Stimulated activated CD8-positive, alpha-beta memory T cell treated with anti-CD3 and anti-CD28 coated beads, Interleukin-4, amount 100 ng/mL, for 1 hour (primary cell): ENCODE measurements at regions not wholly inside any gene's neighbourhood (a gene's known extent, or its start where the extent isn't known, plus 50 kb on each side); places are given as distances from the start of the nearest gene placed in this dataset.
"Not testable (repeated sequence)": the region's sequence is repeated elsewhere in the genome, so short reads cannot be mapped to it uniquely, and the experiment has no call there.

Experiments used
- DNase-seq, 2 donors: peaks; one replicate each; pipeline ENCODE4 v3.0.0-alpha.2; 2020; ENCODE audit warnings: low read depth in 2 of 2, low spot score in 1 of 2

DNA sequence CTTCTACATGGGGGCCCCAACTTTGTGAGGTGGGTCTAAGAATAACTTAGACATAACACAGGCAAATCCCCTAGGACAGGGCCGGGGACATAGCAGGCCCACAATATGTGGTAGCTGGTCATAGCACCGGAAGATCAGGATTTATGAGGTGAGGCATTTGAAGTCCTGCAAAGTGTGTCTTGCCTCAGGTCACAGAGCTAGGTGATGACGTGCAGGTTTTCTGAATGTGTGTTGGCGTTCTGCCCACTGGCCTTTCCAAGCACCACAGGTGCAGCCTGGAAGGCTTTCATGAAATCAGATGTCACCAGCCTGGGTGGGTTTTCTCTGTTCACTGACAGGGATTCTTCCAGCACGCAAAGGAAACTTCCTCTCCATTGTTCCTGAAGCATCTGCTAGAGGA is 119.1 kb downstream of the LRATD1 start:
- DNase-seq = no peak

DNA sequence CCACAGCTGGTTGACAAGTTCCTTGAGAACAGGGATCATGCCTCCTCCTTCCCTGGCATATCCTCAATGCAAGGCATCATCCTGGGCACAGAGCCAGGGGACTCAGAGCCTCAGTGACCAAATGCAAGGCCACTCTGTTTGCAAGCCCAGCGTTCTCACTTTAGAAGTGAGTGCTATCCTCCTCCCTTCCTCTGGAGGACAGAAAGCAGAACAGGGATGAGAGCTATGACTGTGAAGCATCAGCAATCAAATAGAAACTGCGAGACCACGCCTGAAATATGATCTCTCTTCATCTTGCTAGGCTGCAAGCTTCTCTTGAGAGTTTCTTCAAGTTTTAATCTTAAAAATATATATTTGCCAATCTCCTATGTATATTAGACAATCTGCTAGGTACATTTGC is 119.8 kb downstream of the LRATD1 start:
- DNase-seq = no peak

DNA sequence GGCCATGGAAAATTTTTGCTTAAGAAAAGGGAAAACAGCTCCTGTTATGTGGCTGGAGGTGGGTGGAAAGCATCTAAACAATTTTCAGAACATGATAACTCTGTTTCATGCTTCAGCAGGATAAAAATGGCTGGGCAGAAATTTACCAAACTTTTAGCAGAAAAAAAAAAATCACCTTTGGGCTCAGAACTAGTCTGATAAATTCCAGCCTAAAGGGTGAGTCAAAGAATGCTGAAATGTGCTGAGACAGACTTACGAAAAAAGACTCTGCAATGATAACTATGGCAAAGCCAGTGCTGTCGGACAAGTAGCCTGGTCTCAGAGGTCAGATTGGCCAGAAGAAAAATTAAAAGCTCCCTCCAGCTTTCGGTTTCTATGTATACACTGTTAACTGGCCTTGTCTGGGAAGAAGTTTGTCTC is 123.6 kb downstream of the LRATD1 start:
- DNase-seq = no peak

DNA sequence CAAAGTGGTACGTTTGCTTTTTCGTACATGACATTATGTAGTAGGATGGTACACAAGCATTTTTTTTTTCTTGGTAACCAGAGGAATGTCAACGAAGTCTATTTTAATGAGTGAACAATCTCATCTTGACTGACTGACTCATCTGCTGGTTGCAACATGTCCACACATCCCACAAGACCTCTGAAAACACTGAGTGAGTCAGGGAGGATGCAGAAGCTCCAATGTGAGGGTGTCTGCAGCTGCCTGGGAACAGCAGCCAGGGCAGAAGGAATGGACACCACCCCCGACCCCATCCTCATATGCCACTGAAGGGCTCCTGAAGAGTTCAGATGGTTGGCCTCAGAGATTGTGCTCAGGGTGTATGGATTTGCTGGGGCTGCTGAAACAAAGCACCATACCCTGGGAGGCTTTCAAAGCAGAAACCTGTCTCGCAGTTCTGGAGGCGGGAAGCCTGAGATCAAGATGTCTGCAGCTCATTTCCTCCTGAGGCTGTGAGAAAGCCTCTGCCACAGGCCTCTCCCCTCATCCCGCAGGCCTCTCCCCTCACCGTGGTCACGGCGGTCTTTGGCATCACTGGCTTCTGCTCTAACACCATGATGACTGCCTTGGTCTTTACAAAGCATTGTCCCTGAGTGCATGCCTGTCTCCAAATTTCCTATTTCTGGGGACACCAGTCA is 124.6 kb downstream of the LRATD1 start:
- DNase-seq = no peak

DNA sequence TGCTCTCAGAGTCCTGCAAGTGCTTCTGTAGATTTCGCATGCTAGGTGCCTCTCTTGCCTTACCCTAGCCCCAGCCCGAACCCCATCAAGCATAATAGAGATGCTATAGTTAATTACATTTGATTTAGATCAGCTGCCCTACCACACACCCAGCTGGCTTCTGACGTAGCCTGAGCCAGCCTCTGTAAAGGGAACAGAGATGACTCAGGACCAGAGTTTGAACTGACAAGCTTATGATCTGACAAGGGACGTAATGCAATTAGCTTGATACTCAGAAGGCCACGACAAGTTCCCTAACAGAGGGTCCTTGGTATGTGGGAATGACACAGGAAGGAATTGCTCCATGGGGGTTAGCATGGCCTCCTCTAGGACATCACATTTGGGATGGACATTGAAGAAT is 126.6 kb downstream of the LRATD1 start:
- no peak for DNase-seq

DNA sequence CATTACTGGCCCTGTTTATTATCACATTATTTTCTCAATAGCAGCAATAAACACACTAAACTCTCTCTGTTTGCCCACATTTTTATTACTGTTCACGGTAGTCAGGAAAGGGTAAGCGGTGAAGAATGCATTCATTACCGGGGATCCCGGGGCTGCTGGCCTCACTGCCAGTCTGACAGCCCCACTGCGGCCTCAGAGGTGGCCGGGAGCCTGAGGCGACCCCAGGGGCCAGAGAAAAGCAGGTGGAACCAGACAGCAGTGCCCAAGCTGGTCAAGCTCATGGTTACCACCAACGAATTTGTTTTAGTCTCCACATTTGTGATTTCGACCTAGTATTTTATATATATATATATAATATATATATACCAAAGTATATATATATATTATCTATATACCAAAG is 127.7 kb downstream of the LRATD1 start:
- DNase-seq = no peak

DNA sequence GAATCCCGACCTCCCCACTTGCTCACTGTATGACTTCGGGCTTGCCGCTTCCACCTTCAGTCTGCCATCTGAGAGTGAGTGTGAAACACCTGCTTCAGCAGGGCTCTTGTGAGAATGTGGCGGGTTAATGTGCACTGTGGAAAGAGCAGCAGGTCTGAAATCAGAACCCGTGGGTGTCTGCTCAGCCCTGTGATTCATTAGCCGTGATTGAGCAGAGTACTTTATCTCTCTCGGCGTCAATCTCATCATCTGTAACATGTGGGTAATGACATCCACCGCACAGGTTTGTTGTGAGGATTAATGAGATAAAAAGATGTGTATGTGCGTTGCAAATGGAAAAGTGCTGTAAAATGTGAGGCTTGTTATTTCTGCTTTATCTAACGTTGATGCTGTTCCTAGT is 128.6 kb downstream of the LRATD1 start:
- no peak for DNase-seq

DNA sequence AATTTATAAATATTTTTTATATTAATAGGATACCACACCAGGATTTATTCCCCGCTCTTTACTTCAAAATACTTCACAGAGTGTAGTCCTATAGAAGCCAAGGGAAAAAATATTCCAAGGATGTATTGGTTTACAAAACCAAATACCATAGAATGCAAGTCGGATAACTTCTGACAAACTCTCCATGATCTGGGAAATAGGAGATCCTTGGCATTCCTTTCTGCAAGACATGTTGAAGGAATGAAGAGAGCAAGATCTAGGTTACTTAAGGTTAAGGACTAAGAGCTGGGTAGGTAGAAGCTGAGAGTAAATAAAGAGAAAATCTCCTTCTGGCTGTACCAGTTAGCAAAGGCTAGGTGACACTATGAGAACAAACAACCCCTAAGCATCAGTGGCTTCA is 141.2 kb downstream of the LRATD1 start:
- no peak for DNase-seq

DNA sequence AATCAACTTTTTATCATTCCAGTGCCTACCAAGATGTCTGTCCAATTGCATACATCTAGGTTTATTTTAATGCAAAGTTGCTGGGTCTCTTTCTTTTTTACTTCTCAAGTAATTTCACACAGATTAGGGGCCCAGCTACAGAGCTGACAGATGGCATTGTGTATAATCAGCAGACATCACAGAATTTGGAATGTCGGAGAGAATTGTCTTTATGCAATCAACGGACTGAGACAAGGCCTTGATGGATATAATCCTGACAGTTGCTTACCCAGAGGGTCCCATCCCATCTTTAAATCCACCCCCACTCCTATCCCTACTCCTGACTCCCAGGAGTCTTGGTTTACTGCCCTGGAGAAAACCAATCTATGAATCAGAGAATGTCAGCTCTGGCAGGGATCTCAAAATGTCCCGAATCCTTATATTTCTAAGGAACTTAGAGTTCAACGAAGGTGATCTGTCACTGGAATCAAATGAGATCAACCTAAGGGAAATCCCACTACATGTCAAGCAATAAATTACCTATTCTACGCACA is 142.0 kb downstream of the LRATD1 start:
- no peak for DNase-seq

DNA sequence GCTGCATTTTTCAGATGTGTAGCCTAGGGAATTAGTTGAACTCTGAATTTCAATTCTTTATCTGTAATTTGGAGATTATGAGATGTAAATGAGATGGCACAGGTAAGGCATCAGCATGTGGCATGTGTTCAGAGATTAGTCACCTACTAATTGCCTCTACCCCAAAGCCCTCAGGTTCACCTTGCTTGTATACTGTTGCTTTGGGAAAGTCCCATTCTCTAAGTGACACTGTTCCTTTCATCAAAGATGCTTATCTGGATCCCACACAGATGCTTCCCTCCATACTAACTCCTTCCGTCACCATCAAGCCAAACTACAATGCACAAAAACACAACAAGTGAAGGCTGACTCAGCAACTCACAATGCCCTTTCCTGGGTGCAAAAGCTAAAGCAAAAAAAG is 143.7 kb downstream of the LRATD1 start:
- DNase-seq = no peak

DNA sequence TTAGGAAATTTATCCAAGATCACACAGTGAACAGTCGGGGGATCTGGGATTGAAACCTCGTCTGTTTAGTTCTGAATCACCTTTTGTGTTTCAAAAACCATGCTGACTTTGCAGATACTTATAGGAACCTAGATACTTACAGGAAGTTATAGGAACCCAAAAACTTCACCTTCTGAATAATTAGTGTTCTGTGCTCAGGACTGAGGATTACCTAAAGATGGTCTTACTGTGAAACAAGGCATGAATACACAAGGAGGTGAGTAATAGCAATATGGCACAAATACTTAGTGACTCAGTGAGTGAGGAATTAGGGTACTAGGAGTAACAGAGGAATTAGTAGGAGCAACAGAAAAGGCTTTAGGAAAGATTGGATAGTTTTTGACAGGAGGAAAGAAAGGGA is 145.5 kb downstream of the LRATD1 start:
- no peak for DNase-seq

DNA sequence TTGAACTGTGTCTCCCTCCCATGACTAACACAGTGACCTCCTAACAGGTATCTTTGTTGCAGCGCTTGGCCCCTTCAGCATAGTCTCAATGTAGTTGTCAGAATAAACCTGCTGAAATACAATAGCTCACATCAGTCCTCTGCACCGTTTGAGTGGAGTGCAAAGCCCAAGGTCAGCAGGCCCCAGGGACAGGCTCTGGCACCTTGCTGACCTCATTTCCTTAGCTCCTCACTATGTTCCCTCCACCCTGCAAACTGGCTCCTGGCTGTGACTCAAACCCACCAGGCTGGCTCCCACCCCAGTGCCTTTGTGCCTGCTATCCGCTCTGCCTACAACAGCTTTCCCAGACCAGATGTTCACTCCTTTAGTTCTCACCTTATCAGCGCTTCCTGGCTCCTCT is 146.7 kb downstream of the LRATD1 start:
- no peak for DNase-seq

DNA sequence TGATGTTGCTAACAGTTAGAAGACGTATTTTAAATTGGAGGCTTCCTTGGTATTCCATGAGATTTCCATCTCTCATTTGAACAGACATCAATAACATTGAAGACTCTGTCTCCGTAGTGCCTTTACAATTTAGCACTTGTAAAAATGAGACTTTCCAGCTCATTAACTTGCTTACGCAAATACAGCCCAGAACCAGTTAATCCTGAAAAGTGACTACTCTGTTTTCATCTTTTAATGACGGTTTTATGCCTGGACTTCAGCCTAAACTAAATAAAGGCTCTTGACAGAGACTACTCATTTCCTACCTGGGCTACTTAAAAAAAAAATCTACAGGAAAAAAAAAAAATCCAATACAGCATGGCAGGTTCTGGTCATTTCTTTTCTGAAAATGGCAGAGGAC is 148.6 kb downstream of the LRATD1 start:
- DNase-seq = no peak

DNA sequence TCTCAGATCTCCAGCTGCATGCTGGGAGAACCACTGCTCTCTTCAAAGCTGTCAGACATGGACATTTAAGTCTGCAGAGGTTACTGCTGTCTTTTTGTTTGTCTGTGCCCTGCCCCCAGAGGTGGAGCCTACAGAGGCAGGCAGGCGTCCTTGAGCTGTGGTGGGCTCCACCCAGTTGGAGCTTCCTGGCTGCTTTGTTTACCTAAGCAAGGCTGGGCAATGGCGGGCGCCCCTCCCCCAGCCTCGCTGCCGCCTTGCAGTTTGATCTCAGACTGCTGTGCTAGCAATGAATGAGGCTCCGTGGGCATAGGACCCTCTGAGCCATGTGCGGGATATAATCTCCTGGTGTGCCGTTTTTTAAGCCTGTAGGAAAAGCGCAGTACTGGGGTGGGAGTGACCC is 156.3 kb downstream of the LRATD1 start:
- not testable (repeated sequence) for DNase-seq

DNA sequence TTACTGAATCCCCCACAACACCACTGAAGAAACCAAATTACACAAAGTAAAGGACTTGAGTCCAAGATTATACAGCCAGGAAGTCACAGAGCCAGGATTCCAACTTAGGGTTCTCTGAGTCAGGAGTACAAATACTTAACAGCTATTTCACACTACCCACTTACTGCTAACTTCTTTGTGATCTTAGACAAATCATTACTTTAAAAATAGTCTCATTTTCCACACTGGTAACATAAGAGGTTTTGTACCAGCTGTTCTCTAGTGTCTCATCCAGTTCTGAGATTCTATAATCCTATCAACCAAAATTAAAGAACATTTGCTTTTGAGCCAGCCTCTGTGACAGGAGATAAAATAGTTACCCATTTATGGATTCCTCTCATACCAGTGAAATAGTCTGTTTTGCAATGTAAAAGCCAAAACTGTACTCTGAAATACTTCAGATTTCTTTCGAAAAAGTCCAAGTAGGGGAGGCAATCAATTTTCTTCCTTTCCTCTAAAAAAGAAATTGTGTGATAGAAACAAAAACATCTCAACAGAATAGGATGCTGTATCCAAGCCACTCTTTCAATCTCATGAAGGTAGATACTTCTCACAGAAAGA is 157.6 kb downstream of the LRATD1 start:
- DNase-seq = no peak

DNA sequence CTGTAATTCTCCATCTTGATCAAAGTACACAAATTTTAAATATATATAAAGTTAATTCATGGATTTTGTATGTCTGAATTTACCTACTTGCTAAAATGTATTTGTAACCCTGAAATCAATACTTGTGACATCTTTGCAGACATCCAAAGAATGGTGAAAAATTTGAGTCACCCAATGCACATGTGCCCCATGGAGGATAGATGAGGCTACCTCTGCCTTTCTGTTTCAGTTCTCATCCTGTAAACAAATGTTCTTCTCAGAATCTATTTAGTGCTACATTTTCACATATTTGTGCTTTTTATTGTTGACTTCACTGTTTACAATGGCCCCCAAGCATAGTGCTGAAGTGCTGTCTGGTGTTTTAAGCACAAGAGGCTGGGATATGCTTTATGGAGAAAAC is 171.5 kb downstream of the LRATD1 start:
- no peak for DNase-seq

DNA sequence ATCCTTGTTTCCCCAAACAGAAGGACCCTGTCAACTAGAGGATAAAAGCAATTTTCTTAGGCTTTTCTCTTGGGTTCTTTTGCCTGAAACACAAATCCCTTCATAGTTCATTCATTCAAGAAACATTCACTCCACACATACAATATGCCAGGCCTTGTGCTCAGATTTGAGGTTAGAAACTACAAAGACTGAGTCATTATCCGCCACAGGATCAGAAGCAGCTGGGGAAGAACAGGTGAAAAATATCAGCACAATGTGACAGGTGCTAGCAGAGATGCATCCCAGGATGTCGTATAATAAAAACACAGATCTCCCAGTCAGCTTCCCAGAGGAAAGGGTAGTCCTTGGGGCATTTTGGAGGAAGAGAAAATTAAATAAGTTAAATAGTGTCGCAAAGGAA is 172.4 kb downstream of the LRATD1 start:
- no peak for DNase-seq

DNA sequence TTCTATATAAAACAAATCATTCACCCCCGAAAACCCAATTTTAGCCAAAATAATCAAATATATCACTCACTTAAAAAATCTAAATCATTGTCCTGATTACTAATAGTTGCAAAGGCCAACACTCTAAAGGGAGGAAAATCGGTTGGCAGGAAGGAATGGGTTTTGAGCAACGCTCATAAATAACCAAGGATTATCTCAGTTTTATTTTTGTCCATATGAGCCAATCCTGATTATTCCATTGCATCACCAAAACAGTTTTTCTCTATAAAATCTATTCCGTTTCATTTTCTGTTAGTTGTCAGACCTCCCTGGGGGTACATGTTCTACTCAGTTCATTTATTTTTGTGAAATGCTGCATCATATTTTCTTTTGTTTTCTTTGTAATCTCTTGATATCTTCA is 174.1 kb downstream of the LRATD1 start:
- DNase-seq = no peak

DNA sequence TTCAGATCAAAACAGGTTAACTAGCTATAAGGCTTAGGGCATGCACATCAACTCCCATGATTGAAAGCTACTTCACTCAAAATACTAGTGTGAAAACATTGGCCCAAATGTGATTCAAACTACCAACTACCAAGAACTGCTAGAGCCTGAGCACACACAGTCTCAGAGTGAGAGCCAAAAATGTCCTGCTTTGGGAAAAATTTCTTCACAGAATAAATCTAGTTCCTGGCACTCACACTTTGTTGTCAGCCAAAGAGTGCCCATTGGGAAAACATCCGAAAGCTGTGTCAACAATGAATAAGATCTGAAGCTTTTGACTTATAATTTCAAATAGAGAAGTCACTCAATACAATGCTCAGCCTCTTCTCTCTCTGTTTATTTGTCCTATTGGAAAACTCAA is 182.7 kb downstream of the LRATD1 start:
- no peak for DNase-seq

DNA sequence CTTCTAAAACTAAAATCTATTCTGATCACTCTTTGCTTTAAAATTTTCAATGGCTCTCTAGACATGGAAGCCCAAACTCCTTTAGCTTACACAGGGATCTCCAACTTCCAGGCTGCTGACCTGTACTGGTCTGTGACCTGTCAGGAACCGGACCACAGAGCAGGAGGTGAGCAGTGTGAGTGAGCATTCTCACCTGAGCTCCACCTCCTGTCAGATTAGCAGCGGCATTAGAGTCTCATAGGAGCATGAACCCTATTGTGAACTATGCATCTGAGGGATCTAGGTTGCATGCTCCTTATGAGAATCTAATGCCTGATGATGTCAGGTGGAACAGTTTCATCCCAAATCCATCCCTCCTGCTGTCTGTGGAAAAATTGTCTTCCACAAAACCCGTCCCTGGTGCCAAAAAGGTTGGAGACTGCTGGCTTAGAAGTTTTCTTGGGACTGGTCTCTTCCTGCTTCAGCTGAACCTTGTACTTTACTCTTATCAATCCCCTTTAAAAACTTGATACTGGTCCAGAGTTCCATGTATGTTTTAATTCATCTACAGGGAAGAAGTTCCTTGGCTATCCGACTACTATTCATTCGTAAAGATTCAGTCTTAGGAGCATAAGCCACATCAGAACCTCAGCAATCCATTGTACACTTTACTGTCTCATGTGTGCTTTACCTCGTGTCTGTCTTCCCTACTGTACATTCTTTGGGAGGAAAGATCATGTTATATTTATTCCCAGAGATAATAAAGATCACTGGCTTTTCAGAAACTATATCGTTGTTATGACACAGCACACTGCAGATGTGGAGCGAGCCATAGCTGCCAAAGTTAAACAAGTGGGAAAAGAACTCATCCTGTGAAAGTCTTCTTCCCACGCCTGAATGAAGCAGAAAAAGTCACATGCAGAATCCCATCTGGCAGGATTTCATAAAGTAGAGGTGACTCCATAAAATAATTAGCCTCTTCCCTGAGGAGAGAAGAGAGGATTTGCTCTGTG is 183.8 kb downstream of the LRATD1 start:
- DNase-seq = no peak

DNA sequence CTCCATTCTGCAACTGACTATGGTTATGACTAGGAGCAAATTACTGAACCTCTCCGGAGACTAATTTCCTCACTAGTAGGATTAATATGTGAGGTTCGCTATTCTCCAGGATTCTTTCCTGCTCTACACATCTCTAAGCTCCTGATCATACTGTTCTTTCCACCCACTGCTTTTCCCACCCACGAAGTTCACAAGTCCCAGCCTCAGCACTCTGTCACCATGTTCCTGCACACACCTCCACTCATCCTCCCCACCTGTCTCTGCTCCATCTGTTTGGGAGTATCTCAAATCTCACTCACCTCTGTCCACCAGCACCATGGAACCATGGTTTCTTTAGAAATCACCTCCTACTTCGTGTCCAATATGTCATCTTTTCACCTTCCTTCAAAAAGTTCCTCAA is 185.3 kb downstream of the LRATD1 start:
- no peak for DNase-seq

DNA sequence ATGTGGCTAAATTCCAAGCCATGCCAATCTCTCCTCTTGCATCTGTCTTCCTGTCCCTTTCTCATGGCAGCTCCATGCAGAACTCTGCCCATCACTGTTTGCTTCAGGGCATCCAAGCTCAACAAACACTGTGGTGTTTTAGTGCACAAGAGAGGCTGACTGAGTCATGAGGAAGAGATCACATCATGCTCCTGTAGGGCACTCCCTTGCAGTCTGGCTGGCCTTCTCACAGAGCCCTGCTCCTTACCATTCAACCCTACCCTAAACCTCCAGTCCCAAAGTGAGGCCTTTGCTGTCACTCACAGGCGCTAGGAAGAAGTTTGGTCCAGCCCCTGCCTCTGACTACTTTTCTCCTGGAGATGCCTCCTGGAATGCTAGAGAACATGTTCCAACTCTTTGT is 194.0 kb downstream of the LRATD1 start:
- DNase-seq = no peak
